ENCODE measurements at regions not wholly inside any gene's neighbourhood (a gene's known extent, or its start where the extent isn't known, plus 50 kb on each side); places are given as distances from the start of the nearest gene placed in this dataset.

DNA sequence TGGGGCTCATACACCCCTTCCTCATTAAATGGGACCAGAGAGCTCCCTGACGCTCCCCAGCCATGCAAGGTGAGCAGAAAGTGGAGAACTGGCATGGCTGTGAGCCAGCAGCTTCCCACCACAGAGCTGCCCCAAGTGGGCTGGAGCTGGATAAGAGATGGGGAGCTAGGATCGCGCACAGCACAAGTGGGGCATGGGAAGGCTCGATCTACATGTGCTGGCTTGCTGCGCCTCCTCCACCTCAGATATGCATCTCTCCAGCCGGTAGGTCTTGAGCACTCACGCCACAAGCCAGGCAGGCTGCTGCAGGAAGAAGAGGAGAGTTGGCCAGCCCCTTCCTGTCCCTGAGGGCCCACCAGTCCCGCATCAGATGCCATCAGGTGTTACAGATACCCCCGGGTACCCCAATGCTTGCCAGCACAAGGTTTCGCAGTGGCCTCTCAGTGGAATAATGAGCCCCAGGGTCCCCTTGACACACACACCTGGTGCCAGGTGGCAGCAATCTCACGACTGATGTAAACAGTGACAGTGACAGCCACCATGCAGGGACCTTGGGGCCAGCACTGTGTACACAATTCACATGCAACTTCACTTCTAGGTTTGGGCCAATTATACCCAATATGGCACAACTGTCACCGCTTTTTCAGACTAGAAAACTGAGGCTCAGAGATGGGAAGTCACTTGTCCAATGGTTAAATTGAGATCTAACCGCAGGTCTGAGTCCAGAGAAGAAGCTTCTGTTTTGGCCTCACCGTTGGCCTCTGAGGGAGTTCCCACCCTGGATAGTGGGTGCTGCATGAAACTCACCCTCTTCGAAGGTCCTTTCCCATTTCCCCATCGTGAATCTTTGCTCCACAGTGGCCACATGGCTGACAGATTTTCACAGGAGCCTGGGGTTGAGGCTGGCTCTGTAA is 79.3 kb downstream of the OAT start:
- Histone ChIP-seq H3K9me3 (no peaks in the 10 kb centered on the region), H3K27me3 (no peaks in the 10 kb centered on the region), H3K36me3 (no peaks in the 10 kb centered on the region), H3K27ac (no peak overlapping the region), H3K4me1 (no peaks in the 10 kb centered on the region), H3K4me3 (no peak overlapping the region)
- 85 to 89% methylated on average over 4 to 13 of the region's 16 CpGs for WGBS, 2 donors (ENCODE audit: low coverage in 1 of 2)
- ATAC-seq = no peak
- TF ChIP-seq EP300 (IDR thresholded peaks at IDR 0.05) = no peak
- TF ChIP-seq POLR2AphosphoS5 (IDR thresholded peaks at IDR 0.05) = no peak
- no peak for TF ChIP-seq POLR2A (IDR thresholded peaks at IDR 0.05)
- TF ChIP-seq, protein P1, sequence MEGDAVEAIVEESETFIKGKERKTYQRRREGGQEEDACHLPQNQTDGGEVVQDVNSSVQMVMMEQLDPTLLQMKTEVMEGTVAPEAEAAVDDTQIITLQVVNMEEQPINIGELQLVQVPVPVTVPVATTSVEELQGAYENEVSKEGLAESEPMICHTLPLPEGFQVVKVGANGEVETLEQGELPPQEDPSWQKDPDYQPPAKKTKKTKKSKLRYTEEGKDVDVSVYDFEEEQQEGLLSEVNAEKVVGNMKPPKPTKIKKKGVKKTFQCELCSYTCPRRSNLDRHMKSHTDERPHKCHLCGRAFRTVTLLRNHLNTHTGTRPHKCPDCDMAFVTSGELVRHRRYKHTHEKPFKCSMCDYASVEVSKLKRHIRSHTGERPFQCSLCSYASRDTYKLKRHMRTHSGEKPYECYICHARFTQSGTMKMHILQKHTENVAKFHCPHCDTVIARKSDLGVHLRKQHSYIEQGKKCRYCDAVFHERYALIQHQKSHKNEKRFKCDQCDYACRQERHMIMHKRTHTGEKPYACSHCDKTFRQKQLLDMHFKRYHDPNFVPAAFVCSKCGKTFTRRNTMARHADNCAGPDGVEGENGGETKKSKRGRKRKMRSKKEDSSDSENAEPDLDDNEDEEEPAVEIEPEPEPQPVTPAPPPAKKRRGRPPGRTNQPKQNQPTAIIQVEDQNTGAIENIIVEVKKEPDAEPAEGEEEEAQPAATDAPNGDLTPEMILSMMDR (IDR thresholded peaks at IDR 0.05) = no peak

DNA sequence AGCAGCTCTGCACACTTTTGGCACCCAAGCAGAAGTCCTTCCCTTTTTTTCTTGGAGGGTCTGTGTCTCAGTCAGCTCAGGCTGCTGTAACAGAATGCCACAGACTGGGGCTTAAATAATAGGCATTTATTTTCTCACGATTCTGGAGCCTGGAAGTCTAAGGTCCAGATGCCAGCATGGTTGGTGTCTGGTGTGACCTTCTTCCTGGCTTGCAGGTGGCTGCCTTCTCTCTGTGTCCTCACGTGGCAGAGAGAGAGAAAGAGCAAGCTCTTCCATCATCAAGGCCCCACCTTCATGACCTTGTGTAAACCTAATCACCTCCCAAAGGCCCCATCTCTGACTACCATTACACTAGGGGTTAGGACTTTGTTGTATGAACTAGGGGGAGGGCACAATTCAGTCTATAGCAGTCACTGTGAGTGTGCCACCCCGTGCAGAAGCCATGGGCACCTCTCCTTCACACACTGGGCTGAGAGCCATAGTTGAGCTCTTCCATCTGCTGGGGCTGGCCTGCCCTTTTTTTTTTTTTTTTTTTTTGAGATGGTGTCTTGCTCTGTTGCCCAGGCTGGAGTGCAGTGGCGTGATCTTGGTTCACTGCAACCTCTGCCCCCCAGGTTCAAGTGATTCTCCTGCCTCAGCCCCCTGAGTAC is 80.3 kb downstream of the OAT start:
- no peaks in the 10 kb centered on the region for H3K9me3 ChIP-seq
- H3K27me3 ChIP-seq = no peaks in the 10 kb centered on the region
- no peaks in the 10 kb centered on the region for H3K36me3 ChIP-seq
- no peak overlapping the region for H3K27ac ChIP-seq
- 92 to 100% methylated on average over 2 of the region's 4 CpGs for WGBS, 2 donors (ENCODE audit: low coverage in 1 of 2)
- H3K4me3 ChIP-seq = no peak overlapping the region
- no peak for ATAC-seq
- no peaks in the 10 kb centered on the region for H3K4me1 ChIP-seq
- TF ChIP-seq EP300 (IDR thresholded peaks at IDR 0.05) (no peak), POLR2AphosphoS5 (IDR thresholded peaks at IDR 0.05) (no peak), POLR2A (IDR thresholded peaks at IDR 0.05) (no peak)
- TF ChIP-seq, protein P1 (IDR thresholded peaks at IDR 0.05) = no peak

DNA sequence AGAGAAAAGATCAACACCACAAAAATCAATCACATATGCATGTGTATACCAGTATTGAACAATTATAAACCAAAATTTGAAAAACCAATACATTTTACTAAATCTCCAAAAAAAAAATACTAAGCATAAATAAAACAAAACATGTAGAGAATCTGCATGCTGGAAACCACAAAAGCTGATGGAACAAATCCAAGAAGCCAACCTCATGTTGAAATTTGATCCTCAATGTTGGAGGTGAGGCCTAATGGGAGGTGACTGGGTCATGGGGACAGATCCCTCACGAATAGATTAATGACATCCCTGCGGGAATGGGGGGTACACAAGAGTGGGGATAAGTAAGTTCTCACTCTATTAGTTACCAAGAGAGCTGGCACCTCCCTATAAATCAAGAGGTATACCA is 82.5 kb downstream of the OAT start:
- 30 to 38% methylated on average over 2 of the region's 2 CpGs for WGBS, 2 donors (ENCODE audit: low coverage in 1 of 2)
- Histone ChIP-seq H3K36me3 (no peaks in the 10 kb centered on the region), H3K9me3 (peaks cover 0 to 6% (median 0%) of the 10 kb centered on the region in 3 donors), H3K27ac (no peak overlapping the region), H3K4me3 (no peak overlapping the region), H3K4me1 (no peaks in the 10 kb centered on the region), H3K27me3 (no peaks in the 10 kb centered on the region)
- no peak for ATAC-seq
- TF ChIP-seq, protein P1 (IDR thresholded peaks at IDR 0.05) = no peak

DNA sequence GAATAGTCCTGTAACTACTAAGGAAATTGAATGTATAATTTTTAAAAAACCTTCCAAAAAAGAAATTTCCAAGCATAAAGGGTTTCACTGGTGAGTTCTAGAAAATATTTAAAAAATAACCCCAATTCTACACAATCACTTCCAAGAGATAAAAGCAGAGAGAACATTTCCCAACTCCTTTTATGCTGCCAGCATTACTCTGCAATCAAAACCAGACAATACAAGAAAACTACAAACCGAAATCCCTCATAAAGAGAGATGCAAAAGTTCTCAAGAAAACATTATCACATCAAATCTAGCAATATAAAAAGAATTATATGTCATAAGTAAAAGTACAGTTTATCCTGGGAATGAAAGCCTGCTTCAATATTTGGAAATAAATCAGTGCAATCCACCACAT is 84.8 kb downstream of the OAT start:
- H3K9me3 ChIP-seq = peaks cover 0 to 6% (median 0%) of the 10 kb centered on the region in 3 donors
- no peaks in the 10 kb centered on the region for H3K4me1 ChIP-seq
- TF ChIP-seq POLR2AphosphoS5 (IDR thresholded peaks at IDR 0.05) = no peak
- TF ChIP-seq POLR2A (IDR thresholded peaks at IDR 0.05) = no peak
- TF ChIP-seq, protein P1 (IDR thresholded peaks at IDR 0.05) = no peak
- TF ChIP-seq EP300 (IDR thresholded peaks at IDR 0.05) = no peak
- 58 to 63% methylated on average over 1 of the region's 1 CpG for WGBS, 2 donors (ENCODE audit: low coverage in 1 of 2)
- H3K27me3 ChIP-seq = no peaks in the 10 kb centered on the region
- H3K27ac ChIP-seq = no peak overlapping the region
- ATAC-seq = no peak
- H3K36me3 ChIP-seq = no peaks in the 10 kb centered on the region
- H3K4me3 ChIP-seq = no peak overlapping the region

DNA sequence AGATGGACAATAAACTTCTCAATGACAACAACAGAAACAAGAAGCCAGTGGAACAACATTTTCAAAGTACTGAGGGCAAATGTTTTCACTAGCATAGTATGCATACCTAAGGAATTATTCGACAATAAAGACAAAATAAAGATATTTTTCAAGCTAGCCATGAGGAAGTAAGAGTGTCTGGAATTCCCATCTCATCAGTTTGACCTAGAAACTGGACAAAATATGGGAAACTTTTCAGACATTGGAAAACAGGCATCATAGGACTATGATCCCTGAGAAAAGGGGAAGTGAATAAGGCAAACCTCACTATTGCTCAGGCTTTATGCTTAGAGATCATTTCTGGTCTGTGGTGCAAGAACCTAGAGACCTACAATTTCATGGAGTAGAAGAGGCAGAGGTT is 86.3 kb downstream of the OAT start:
- Histone ChIP-seq H3K27me3 (no peaks in the 10 kb centered on the region), H3K4me3 (no peak overlapping the region), H3K27ac (no peak overlapping the region), H3K36me3 (no peaks in the 10 kb centered on the region), H3K9me3 (peaks cover 0 to 6% (median 0%) of the 10 kb centered on the region in 3 donors), H3K4me1 (no peaks in the 10 kb centered on the region)
- no peak for ATAC-seq
- WGBS, 2 donors (ENCODE audit: low coverage in 1 of 2) = 68 to 83% methylated on average over 1 of the region's 1 CpG
- TF ChIP-seq POLR2A (IDR thresholded peaks at IDR 0.05) = no peak
- TF ChIP-seq POLR2AphosphoS5 (IDR thresholded peaks at IDR 0.05) = no peak
- TF ChIP-seq, protein P1 (IDR thresholded peaks at IDR 0.05) = no peak
- no peak for TF ChIP-seq EP300 (IDR thresholded peaks at IDR 0.05)

Data from gastroesophageal sphincter (tissue), 4 donors.